SIG-M5 treated with dmso at 0.1 percent for 504 hours (cell line): ENCODE measurements at regions not wholly inside any gene's neighbourhood (a gene's known extent, or its start where the extent isn't known, plus 50 kb on each side); places are given as distances from the start of the nearest gene placed in this dataset.
A peak's percentile ranks its signal among the peaks of the same experiment; 100 is the strongest.

Experiments
- DNase-seq: peaks from one replicate; lab custom pipeline; 2025; ENCODE audit not compliant: unreplicated experiment; lab: John Stamatoyannopoulos, UW

DNA sequence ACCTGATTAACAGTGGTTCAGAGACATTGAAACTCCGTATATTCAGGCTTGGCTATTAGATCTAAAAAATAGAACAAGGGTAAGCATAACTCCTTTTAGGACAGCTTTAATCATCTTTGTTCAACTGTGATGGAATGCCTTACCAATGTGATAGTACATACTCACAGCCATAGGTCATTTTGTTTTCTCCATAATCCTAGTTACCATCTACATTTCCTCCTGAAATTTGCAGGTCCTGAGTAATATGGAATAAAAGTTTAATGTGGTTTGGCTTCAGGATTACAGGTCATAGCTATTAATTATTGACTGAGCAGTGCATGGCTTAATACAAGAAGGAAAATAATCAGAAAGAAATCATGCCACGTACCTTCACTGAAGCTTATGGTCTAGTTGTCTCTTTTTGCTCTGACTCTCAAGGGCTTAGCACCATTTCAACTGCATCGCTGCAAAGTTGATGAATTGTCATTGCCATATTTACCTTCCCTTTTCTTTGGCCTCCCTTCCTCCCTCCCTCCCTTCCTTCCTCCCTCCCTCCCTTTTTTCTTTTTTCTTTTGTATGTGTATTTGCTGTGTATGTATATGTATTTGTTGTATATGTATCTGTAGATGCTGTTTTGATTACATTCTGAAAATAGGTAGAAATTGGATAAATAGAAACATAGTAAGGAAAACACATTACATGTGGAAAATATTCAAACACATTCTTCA lies 250.9 kb upstream of the ZNF608 start:
- DNase-seq = no peak

- no peak for DNase-seq
Observed at GRCh38 chr5:124998520-124998919, 252.1 kb upstream of the ZNF608 start.

GRCh38 chr5:125002727-125003598 lies 256.5 kb upstream of the ZNF608 start:
- DNase-seq = no peak

DNA sequence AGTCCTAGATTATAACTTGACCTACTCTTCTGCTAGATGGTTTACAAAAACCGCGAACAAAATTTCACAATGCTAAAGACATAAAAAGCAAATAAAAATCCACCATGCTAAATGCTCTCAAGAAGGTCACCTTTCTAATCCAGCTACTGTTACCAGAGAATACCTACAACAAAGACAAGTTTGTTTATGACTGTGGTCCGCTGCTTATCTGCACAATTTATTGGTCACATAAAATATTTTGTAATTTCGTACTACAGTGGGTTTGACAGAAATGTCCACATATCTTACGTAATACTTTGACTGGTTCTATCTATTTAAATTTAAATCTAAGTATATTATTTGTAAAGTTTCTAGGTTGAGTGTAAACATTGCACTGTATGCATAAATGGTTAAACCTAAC lies 257.6 kb upstream of the ZNF608 start:
- DNase-seq = no peak

- no peak for DNase-seq
Observed at GRCh38 chr5:125005266-125005665, 258.8 kb upstream of the ZNF608 start.

GRCh38 chr5:125006011-125006685 lies 259.7 kb upstream of the ZNF608 start:
- no peak for DNase-seq

DNA sequence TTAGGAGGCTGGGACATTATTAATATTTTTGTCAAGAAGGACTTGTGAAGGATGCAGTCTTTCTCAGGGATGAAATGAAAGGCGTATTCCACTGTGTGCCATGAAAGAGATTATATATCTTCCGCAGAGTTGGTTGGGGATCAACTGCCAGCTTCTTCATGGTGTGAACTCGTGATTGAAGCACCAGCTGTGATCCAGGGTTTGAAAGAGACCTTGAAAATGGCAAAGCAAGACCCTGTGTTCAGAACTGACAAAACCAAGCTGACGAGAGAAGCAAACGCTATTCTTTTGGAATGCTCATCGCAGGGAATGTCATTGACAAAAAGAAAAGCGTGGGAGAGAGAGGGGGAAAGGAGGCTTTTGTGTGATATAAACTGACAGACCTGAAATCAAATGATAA lies 263.9 kb upstream of the ZNF608 start:
- no peak for DNase-seq

DNA sequence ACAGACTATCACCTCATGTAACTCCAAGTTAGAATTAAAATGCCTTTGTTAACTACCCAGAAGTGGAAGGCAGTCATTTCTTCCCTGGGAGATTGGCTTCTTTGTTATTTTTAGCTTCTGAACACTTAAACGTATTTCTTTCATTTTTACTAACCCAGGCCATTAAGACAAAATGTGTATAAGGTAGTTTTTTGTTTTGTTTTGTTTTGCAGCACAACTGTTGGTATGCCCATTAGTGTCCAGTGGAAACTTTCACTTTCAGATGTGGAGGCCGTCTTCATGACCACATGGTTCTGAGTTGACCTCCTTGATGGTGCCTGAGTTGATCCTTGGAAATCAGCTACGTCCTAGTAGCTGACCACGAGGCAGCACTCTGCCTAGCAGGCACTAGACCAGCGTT lies 264.6 kb upstream of the ZNF608 start:
- no peak for DNase-seq

DNA sequence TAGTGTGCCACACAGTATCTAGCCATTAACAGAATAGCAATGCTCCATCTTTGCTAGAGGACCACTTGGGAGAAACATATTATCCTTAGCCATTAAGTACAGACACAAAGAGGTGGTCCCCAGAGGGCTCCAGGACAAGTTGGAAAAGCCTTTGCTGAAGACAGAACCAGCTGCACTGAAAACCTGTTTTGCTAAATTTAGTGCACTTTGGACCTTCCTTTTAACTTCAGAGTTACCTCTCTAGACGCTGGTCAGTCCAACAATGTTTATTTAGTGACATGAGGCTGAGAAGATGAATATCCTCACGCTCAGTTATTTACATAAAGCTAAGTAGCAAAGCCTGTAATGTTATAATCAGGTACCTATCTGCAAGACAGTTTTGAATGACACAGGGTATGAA lies 265.0 kb upstream of the ZNF608 start:
- DNase-seq = peak; percentile 30

DNA sequence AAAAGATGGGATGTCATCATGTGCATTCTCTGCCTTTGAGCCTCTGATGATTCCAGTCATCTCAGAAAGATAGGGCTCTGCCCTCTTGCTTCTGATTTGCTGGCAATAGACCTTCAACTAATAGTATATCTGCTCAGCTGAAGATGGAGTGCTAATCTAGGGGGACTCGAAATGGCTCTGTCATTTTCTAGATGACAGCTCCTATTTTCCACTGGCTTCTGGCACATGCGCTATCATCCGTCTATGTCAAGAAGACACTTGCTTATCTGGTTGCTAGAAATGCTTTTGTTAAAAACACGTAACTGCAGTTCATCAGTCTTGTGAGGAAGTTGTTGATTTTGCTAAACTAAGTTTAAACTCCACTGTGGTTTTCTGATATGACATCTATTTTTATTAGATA lies 265.5 kb upstream of the ZNF608 start:
- DNase-seq = no peak

GRCh38 chr5:125012727-125013451 lies 266.4 kb upstream of the ZNF608 start:
- no peak for DNase-seq

- DNase-seq = no peak
Observed at GRCh38 chr5:125014202-125014601, 267.8 kb upstream of the ZNF608 start.

DNA sequence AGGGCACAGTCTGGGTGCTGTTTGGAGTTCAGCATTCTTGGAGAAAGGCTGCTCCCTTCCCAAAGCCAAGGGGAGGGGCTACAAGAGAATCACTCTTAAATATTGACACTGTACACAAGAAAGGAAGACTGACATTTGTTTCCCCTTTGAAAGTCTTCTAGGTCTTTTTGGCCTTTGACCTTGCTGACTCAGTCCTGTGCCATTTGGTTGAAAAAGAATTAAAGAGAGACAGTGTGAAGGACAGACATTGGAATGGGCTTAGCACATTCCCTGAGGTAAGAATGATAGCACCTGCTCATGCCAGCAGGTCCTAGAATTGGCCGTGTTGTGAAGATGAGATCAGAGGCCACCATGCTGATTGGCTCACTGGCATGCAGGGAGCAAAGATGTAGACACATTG lies 271.4 kb upstream of the ZNF608 start:
- DNase-seq = no peak

- no peak for DNase-seq
Observed at GRCh38 chr5:125023673-125024072, 277.2 kb upstream of the ZNF608 start.

DNA sequence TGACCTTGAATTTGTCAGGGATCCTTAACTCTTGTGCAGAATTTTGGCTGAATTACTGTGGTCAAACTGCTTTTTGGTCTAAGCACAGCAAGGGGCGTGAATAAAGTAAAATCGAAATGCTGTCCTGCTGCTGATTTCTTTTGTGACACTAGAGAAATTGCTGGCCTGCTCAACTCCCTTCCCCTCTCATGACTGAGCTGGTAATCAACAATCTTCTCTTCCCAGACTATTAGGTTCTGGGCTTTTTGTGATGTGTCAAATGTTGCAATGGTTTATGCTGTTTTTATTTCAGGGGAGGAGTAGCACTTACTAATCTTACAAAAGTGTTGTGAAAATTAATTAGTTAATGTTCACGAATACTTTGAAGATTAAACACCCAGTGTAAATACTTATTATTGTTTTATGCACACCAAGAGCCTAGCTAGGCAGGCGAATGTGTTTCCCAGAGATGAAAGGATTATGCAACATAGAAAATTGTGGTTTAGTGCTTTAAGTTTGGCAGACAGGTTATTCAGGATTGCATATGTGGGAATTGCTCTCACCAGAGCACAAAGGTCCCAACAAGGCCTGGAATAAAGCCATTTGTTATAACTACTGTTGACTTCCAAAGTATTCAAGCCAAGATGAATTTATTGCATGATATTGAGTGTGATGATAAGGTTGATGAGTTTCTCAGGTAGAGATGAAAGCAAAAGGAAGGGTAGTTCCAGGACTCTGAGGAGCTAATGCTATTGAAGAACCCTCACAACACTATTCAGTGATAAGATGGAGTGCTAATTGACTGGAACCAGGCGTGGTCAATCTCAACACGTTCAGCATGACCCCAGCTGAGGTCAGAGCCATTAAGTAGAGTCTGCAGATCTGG lies 280.7 kb upstream of the ZNF608 start:
- peak; percentile 37 for DNase-seq

- no peak for DNase-seq
Observed at GRCh38 chr5:125032286-125032685, 285.8 kb upstream of the ZNF608 start.

- no peak for DNase-seq
Observed at GRCh38 chr5:125033602-125034001, 287.2 kb upstream of the ZNF608 start.

DNA sequence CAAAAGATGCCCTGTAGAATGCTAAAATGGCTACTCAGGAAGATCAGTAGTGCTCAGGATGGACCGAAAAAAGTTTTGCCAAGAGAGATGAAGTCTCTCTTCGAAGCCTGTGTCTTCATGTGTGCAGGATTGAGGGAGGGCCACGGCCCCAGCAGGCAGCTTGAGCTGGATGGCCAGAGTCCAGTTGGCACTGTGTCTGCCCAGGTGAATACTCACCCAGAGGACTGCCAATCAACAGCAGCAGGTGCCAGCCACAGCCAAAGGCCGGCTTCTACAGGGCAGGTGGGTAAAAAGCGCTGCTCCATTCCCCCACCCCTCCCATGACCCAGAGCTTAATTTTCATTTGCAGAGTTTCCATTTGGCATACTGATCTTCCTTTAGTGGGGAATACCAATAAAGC lies 287.9 kb upstream of the ZNF608 start:
- DNase-seq = no peak

- DNase-seq = no peak
Observed at GRCh38 chr5:125036494-125036893, 290.1 kb upstream of the ZNF608 start.

DNA sequence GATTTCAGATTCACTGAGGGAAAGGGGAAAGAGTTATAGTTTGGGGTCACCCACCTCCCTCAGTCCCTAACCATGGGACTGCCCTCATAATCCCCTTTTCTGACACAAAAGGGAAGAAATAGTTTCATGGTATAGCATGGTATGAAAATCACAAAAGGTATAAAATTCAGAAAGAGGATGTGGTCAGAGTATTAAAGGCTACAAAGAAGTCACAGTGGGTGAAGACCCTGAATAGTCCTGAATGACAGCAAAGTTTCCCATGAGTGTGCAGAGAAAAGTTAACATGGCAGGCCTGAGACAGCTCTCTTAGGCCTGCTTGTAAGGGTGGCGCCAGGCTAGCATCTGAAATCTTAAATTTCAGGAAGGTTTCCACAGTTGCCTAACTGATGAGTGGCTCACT lies 290.6 kb upstream of the ZNF608 start:
- DNase-seq = no peak
